ENCODE measurements at regions not wholly inside any gene's neighbourhood (a gene's known extent, or its start where the extent isn't known, plus 50 kb on each side); places are given as distances from the start of the nearest gene placed in this dataset.
"Not testable (repeated sequence)": the region's sequence is repeated elsewhere in the genome, so short reads cannot be mapped to it uniquely, and the experiment has no call there.

DNA sequence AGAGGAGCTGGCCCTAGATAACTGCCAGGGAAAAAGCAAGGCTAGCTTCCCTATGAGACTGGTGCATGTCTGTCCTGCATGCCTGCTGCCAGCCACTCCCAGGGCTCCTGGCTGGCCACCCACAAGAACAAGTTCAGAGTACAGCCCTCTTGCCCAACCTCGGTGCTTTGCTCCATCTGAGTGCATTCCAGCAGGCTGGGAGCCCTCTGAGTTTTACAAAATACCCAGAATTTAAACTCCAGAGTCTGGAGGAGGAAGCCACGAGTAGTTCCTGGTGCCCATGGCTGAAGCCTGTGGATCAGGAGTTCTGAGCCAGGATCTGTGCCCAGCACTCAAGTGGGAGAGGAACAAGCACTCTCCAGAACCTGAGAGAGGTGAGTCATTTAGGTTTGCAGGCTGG lies 111.6 kb downstream of the MAGEE2 start:
- no peak for FAIRE-seq

DNA sequence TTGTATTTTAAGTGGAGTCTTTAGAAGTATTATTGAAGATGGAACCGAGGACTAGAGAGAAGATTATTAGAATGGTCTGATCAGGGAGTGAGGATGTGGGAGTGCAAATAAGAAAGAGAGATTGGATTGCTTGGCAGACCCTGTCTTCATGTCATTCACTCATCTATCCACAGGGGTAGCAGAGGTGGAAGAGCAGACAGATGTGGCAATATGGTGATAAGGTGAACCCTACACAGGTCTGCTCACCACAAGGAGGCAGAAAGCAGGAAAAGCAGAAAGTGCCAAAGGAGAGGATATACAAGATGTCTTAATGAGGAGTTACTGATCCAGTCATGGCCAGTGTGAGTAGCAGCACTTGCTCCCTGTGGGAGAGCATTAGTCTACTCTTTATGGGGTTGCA lies 129.4 kb downstream of the MAGEE2 start:
- FAIRE-seq: no peak

DNA sequence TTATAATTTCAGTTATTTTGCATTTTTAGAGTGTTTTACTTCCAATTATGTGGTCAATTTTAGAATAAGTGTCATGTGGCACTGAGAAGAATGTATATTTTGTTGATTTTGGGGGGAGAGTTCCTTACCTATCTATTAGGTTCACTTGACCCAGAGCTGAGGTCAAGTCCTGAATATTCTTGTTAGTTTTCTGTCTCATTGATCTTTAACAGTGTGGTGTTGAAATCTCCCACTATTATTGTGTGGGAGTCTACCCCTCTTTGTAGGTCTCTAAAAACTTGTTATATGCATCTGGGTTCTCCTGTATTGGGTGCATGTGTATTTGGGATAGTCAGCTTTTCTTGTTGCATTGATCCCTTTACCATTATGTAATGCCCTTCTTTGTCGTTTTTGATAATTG lies 127.0 kb upstream of the ZDHHC15 start:
- no peak for FAIRE-seq

DNA sequence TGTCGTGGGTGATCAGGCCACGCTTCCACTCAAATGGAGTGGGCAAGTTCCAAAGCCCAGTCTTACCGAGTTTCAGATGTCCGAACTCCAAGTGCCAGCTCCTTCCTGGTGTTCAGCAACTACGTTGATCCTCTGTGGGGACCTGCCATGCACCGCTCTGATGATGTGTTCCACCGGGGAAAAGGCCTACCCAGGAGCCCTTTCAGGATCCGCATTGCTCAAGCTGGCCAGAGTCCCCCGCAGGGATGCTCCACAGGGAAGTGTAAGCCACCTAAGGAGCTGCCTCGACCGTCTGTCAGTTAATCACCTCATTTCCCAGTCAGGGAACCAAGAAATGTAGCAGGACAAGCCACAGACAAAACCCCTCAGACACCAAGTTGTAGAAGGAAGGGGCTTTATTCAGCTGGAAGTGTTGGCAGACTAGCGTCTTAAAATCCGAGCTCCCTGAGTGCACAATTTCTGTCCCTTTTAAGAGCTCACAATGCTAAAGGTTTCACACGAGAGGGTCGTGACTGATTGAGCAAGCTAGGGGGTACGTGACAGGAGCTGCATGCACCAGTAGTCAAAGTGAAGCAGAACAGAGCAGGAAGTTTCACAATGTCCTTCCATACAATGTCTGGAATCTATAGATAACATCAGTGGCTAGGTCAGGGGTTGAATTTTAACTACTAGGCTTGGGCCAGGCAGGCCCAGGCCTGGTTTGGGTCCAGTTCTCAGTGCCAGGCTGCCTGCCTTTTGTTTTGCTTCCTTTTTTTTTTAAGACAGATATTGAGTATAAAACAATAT lies 126.2 kb upstream of the ZDHHC15 start:
- FAIRE-seq: no peak

DNA sequence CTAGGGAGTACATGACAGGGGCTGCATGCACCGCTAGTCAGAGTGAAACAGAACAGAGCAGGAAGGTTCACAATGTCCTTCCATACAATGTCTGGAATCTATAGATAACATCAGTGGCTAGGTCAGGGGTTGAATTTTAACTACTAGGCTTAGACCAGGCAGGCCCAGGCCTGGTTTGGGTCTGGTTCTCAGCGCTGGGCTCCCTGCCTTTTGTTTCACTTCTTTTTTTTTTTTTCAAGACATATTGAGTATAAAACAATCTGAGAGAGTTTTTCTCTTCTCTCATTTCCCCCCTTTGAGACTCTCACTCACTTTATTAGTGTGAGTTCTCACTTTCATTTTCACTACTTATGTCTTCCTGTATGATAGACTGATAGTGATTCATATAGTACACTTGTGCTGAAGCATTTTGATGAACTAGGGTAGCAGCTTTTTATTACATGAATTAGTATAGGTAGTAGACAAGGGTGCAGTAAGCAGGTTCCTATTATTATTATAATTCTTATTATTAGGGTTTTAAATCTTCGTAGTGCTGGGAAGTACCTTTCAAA lies 120.0 kb upstream of the ZDHHC15 start:
- no peak for FAIRE-seq

DNA sequence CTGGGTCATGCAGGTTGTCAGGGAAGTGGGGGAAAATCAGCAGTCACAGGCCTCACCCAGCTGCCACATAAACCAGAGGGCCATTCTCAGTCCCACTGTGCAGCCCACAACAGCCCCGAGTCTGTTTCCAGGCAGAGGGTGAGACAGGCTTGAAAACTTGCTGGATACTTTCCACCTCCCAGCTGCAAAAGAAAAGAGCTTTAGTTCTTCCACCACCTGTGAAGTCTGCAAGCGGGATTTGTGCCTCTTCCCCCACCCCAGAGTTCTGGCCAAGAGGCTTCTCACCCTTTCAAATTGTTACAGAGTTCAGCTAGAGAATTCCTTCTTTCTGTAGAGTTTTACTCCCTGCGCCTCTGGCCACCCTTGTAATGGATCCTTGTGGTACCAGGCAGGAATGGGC lies 115.5 kb upstream of the ZDHHC15 start:
- no peak for FAIRE-seq

DNA sequence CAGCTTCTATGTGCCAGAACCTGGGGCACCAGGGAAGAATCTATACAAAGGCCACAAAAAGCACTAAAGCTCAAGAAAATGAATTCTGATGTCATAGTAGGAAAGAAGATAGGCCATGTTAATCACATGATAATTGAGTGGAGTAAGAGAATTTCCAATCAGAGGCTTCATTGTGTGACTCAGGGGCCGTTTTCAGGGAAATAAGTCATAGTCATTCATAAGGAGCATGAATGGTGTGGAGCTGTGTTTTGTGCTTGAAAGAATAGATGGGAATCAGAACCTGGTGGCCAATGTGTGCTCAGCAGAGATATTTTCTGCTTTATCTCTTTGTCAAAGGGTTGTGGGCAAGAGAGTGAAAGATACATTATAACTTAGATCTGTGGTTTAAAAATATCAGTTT lies 102.4 kb upstream of the ZDHHC15 start:
- no peak for FAIRE-seq

DNA sequence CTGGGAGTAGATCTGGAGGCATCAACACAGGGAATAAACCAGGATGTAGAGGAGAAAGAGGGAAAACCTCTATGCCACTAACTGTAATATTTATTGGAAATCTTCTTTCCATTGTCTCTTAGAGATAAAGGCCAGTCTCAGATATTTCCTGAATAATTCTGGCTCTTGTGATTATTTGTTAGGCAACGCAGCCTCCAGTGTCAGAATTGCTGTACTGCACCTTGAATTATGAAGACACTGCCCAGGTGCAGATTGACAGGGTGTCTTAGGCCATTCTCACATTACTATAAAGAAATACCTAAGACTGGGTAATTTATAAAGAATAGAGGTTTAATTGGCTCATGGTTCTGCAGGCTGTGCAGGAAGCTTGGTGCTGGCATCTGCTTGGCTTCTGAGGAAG lies 100.7 kb upstream of the ZDHHC15 start:
- no peak for FAIRE-seq

DNA sequence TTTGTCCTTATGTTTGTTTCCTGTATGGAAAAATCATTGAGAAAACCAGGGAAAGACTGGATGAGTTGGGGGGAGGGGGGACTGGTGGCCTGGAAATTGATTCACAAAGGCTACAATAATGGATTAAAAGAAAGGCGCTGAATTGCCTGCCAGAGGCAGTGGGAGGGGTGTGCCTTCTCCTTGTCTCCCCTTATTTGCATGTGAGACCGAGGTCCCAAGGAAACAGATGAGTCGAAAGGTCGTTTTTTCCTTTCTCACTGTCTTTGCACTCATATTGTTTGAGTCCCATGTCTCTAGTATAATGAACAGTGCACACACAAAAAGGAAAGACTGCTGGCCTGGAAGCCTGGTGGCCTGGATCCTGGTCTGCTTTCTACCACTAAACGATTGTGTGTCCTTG lies 86.6 kb upstream of the ZDHHC15 start:
- FAIRE-seq: no peak

DNA sequence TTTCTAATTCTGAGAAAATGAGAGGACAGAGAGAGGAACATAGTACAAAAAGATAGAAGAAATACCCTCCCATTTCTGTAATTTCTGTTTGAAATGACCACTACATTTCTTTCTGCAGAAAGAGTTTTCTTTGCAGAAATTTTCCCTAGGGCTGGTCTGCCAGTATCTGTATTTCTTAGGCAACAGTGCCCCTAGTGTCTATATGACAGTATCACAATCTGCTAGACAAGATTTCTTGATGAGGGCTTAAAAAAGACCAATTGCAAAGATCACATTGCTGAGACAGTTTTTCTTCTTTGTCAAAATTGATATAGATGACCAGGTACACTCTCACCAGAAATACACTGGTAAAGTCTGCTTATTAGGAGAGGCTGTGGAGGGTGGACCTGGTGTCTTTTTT lies 81.0 kb upstream of the ZDHHC15 start:
- peak; percentile 86 for FAIRE-seq

DNA sequence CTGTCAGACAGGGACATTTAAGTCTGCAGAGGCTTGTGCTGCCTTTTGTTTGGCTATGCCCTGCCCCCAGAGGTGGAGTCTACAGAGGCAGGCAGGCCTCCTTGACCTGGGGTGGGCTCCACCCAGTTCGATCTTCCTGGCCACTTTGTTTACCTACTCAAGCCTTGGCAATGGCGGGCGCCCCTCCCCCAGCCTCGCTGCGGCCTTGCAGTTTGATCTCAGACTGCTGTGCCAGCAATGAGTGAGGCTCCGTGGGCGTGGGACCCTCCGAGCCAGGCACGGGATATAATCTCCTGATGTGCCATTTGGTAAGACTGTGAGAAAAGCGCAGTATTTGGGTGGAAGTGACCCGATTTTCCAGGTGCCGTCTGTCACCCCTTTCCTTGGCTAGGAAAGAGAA lies 79.2 kb upstream of the ZDHHC15 start:
- not testable (repeated sequence) for FAIRE-seq

DNA sequence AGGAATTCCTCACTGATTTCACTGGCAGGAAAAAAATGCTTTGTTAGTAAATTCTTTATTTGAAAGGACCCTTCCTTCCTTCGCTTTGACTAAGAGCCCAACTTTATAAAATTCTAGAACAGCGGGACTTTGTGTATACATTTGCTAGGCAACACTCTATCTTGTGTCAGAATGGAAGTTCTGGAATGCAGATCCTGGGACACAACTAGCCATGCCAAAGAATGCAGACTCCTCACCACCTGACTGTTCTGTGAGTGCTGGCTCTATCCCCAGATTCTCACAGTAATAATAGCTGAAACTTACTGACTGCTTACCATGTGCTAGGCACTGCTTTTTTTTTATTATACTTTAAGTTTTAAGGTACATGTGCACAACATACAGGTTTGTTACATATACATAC lies 73.3 kb upstream of the ZDHHC15 start:
- FAIRE-seq: no peak

DNA sequence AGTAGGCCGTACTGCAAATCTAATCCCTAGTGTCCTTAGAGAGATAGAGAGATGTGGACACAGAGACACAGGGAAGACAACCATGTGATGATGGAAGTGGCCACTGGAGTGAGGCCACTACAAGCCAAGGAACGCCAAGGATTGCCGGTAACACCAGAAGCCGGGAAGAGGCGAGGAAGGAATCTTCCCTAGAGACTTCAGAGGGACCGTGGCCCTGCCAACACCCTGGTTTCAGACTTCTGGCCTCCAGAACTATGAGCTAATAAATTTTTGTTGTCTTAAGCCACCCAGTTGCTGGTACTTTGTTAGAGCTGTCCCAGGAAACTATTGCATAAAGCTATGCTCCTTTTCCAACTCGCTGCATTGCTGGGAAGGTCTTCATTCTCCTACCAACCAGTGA lies 70.3 kb upstream of the ZDHHC15 start:
- FAIRE-seq: not testable (repeated sequence)

DNA sequence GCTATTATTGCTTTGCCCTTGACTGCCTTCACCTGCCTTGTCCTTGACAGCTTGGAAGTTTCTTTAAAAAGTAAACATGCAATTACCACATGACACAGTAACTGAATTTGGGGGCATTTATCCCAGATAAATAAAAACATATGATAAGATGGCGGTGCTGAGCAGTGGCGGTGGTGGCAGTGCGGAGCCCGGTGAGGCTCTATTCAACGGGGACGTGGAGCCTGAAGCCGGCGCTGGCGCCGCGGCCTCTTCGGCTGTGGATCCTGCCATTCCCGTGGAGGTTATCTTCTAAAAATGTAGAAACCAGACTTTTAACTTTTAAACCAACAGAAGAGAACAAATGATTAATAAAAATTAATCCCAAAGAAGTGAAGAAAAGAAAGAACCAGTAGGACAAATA lies 59.7 kb upstream of the ZDHHC15 start:
- FAIRE-seq: no peak
